Gastrocnemius medialis (tissue), 4 donors: ENCODE measurements at regions not wholly inside any gene's neighbourhood (a gene's known extent, or its start where the extent isn't known, plus 50 kb on each side); places are given as distances from the start of the nearest gene placed in this dataset.

Experiments used
- ATAC-seq, 2 donors: fragments of 150-250 bp; one replicate each; pipeline ENCODE4 v1.9.1; 2016
- DNase-seq, 2 donors: peaks; one replicate each; pipeline ENCODE4 v3.0.0-alpha.2; 2019
- H3K27ac ChIP-seq, 4 donors: fragments of 200-600 bp; sonication (generic); 1 replicate in 1 of 4; 2 replicates in 3 of 4; pipeline ENCODE4 v1.5.1; 2016 to 2018; ENCODE audit warnings: mild to moderate bottlenecking in 2 of 4, moderate library complexity in 1 of 4
- H3K27me3 ChIP-seq, 3 donors: fragments of 200-600 bp; sonication (generic) in 2 of 3; 1 replicate in 1 of 3; 2 replicates in 2 of 3; pipeline versions ENCODE4 v1.5.1 to v1.6.0; 2016 to 2019; ENCODE audit warnings: mild to moderate bottlenecking in 1 of 3, moderate library complexity in 1 of 3
- H3K36me3 ChIP-seq, 2 donors: fragments of 200-600 bp; sonication (generic) in 1 of 2; one replicate each; pipeline ENCODE4 v1.5.1; 2017 to 2018
- H3K4me1 ChIP-seq, 2 donors: fragments of 200-600 bp; sonication (generic) in 1 of 2; one replicate each; pipeline ENCODE4 v1.5.1; 2016 to 2017; ENCODE audit warnings: mild to moderate bottlenecking in 2 of 2
- H3K4me3 ChIP-seq, 4 donors: fragments of 200-600 bp; sonication (generic) in 3 of 4; 1 replicate in 1 of 4; 2 replicates in 3 of 4; pipeline ENCODE4 v1.5.1; 2016 to 2019; ENCODE audit warnings: mild to moderate bottlenecking in 2 of 4
- H3K9me3 ChIP-seq, 3 donors: fragments of 200-600 bp; sonication (generic) in 2 of 3; 1 replicate in 1 of 3; 2 replicates in 2 of 3; pipeline ENCODE4 v1.5.1; 2016 to 2019
- CTCF ChIP-seq, 5 experiments: fragments of 450-650 bp in 3 of 5; fragments of 200-600 bp in 2 of 5; sonication (generic) in 2 of 5; IDR thresholded peaks in 4 of 5; conservative IDR thresholded peaks in 1 of 5; 1 replicate in 4 of 5; 2 replicates in 1 of 5; pipeline ENCODE4 v1.5.1; 2016 to 2019; ENCODE audit warnings: antibody characterized with exemption in 5 of 5, mild to moderate bottlenecking in 3 of 5, moderate library complexity in 3 of 5
- POLR2A ChIP-seq, 2 donors: fragments of 450-650 bp; IDR thresholded peaks; one replicate each; pipeline ENCODE4 v1.6.1; 2017; ENCODE audit warnings: antibody characterized with exemption in 2 of 2, mild to moderate bottlenecking in 2 of 2, moderate library complexity in 2 of 2
- in situ Hi-C, 4 donors: fragments of 200-750 bp; cut with MboI; loops; one replicate each; pipeline versions ENCODE4 v1.15.0 to v1.8.0; 2017; ENCODE audit warnings: low sequenced_read_pairs in 4 of 4
- intact Hi-C: fragments of 100-400 bp; cut with DNase I; formaldehyde crosslinking; loops from one replicate; pipeline ENCODE4 v1.15.1; 2023; ENCODE audit warnings: low total_unique reads

- intact Hi-C loops (no loop called here), in situ Hi-C loops (no loop called here)
- Histone ChIP-seq H3K36me3 (no peaks in the 10 kb centered on the region), H3K27ac (no peak overlapping the region), H3K4me1 (no peaks in the 10 kb centered on the region), H3K9me3 (no peaks in the 10 kb centered on the region), H3K27me3 (no peaks in the 10 kb centered on the region), H3K4me3 (no peak overlapping the region)
- no peak for DNase-seq
- no peak for ATAC-seq
- no peak for TF ChIP-seq CTCF (IDR thresholded peaks at IDR 0.05 in 4 of 5, conservative IDR thresholded peaks at IDR 0.05 in 1 of 5)
- no peak for TF ChIP-seq POLR2A (IDR thresholded peaks at IDR 0.05)
Measured at GRCh38 chr1:71222668-71223067, 141.8 kb upstream of the ZRANB2 start.

GRCh38 chr1:71210718-71211117, 129.9 kb upstream of the ZRANB2 start:
- no peak for ATAC-seq
- TF ChIP-seq POLR2A (IDR thresholded peaks at IDR 0.05): no peak
- TF ChIP-seq CTCF (IDR thresholded peaks at IDR 0.05 in 4 of 5, conservative IDR thresholded peaks at IDR 0.05 in 1 of 5): no peak
- H3K36me3 ChIP-seq: no peaks in the 10 kb centered on the region
- H3K27ac ChIP-seq: no peak overlapping the region
- intact Hi-C loops: no loop called here
- no peaks in the 10 kb centered on the region for H3K4me1 ChIP-seq
- in situ Hi-C loops: no loop called here
- DNase-seq: no peak
- H3K27me3 ChIP-seq: no peaks in the 10 kb centered on the region
- H3K4me3 ChIP-seq: no peak overlapping the region
- H3K9me3 ChIP-seq: no peaks in the 10 kb centered on the region

- TF ChIP-seq POLR2A (IDR thresholded peaks at IDR 0.05): no peak
- no peak for TF ChIP-seq CTCF (IDR thresholded peaks at IDR 0.05 in 4 of 5, conservative IDR thresholded peaks at IDR 0.05 in 1 of 5)
- Histone ChIP-seq H3K36me3 (no peaks in the 10 kb centered on the region), H3K4me3 (no peak overlapping the region), H3K4me1 (no peaks in the 10 kb centered on the region), H3K27ac (no peak overlapping the region), H3K27me3 (no peaks in the 10 kb centered on the region), H3K9me3 (no peaks in the 10 kb centered on the region)
- ATAC-seq (no peak), DNase-seq (no peak)
- in situ Hi-C loops (no loop called here), intact Hi-C loops (no loop called here)
Measured at GRCh38 chr1:71203241-71203640, 122.4 kb upstream of the ZRANB2 start.

GRCh38 chr1:71200503-71200902, 119.7 kb upstream of the ZRANB2 start:
- H3K36me3 ChIP-seq: no peaks in the 10 kb centered on the region
- H3K27ac ChIP-seq: no peak overlapping the region
- no peaks in the 10 kb centered on the region for H3K27me3 ChIP-seq
- no peak overlapping the region for H3K4me3 ChIP-seq
- H3K4me1 ChIP-seq: no peaks in the 10 kb centered on the region
- TF ChIP-seq POLR2A (IDR thresholded peaks at IDR 0.05): no peak
- no peak for TF ChIP-seq CTCF (IDR thresholded peaks at IDR 0.05 in 4 of 5, conservative IDR thresholded peaks at IDR 0.05 in 1 of 5)
- DNase-seq: no peak
- H3K9me3 ChIP-seq: no peaks in the 10 kb centered on the region
- no peak for ATAC-seq
- in situ Hi-C loops: no loop called here
- intact Hi-C loops: no loop called here

GRCh38 chr1:71196685-71197084, 115.8 kb upstream of the ZRANB2 start:
- no peak for DNase-seq
- no peak overlapping the region for H3K4me3 ChIP-seq
- H3K4me1 ChIP-seq: no peaks in the 10 kb centered on the region
- no peaks in the 10 kb centered on the region for H3K9me3 ChIP-seq
- H3K27ac ChIP-seq: no peak overlapping the region
- H3K27me3 ChIP-seq: no peaks in the 10 kb centered on the region
- TF ChIP-seq CTCF (IDR thresholded peaks at IDR 0.05 in 4 of 5, conservative IDR thresholded peaks at IDR 0.05 in 1 of 5) (peak in 2 of 5 experiments; percentile 19 to 34), POLR2A (IDR thresholded peaks at IDR 0.05) (no peak)
- no peak for ATAC-seq
- intact Hi-C loops: no loop called here
- in situ Hi-C loops: no loop called here
- no peaks in the 10 kb centered on the region for H3K36me3 ChIP-seq
